OCI-LY1 (cell line): ENCODE measurements at regions not wholly inside any gene's neighbourhood (a gene's known extent, or its start where the extent isn't known, plus 50 kb on each side); places are given as distances from the start of the nearest gene placed in this dataset.

Source experiments
- EZH2 ChIP-seq: fragments of 200-600 bp; sonication (generic), shearing (Covaris generic); IDR thresholded peaks from 2 replicates; pipeline ENCODE4 v1.8.0; 2017; ENCODE audit warnings: borderline replicate concordance, mixed run types, mild to moderate bottlenecking, antibody characterized with exemption, low read length, moderate library complexity, mixed read lengths
- TF ChIP-seq, protein P1 (sequence below): fragments of 200-600 bp; sonication (generic), shearing (Covaris generic); IDR thresholded peaks from 2 replicates; pipeline ENCODE4 v1.5.1; 2017; ENCODE audit warnings: mild to moderate bottlenecking, antibody characterized with exemption, low read length, moderate library complexity, mixed read lengths

DNA sequence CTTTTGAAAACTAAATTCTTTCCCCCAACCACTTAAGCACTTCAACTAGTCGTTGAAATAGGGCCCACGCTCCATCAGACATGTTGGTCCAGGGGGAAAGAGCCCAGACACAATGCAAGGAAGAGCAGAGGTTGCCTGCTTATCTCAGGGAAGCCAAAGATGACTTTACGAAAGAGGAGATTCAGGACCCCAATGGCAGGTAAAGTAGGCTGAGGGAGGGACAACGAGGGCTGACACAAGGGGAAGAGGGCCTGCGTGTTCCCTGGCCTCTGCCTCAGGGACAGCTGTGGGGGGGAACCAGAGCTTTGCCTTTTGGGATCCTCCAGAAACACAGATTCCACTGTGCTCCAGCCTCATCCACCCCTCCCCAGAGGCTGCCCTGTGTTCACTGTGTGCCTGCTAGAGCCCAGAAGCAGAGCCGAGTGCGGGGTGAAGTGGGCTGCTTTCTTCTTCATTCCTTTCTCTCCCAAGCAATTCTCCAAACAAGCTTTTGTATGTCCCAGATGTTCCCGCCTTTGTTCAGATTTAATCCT lies 135.5 kb upstream of the GRIK3 start:
- TF ChIP-seq, protein P1, sequence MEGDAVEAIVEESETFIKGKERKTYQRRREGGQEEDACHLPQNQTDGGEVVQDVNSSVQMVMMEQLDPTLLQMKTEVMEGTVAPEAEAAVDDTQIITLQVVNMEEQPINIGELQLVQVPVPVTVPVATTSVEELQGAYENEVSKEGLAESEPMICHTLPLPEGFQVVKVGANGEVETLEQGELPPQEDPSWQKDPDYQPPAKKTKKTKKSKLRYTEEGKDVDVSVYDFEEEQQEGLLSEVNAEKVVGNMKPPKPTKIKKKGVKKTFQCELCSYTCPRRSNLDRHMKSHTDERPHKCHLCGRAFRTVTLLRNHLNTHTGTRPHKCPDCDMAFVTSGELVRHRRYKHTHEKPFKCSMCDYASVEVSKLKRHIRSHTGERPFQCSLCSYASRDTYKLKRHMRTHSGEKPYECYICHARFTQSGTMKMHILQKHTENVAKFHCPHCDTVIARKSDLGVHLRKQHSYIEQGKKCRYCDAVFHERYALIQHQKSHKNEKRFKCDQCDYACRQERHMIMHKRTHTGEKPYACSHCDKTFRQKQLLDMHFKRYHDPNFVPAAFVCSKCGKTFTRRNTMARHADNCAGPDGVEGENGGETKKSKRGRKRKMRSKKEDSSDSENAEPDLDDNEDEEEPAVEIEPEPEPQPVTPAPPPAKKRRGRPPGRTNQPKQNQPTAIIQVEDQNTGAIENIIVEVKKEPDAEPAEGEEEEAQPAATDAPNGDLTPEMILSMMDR, result no peak
- no peak for TF ChIP-seq EZH2
